Psoas muscle (tissue), 7 donors: ENCODE measurements at regions not wholly inside any gene's neighbourhood (a gene's known extent, or its start where the extent isn't known, plus 50 kb on each side); places are given as distances from the start of the nearest gene placed in this dataset.

Source experiments
- ATAC-seq, 4 donors: fragments of 200-7000 bp; cut with Tn5 transposase; one replicate each; pipeline ENCODE4 v1.9.1; 2020; ENCODE audit warnings: moderate library complexity in 3 of 4, mild to moderate bottlenecking in 2 of 4
- DNase-seq, 2 donors: peaks; one replicate each; pipeline ENCODE4 v3.0.0-alpha.2; 2020
- H3K27ac ChIP-seq: fragments of 200-600 bp; one replicate; pipeline ENCODE4 v1.8.0; 2022
- H3K27me3 ChIP-seq, 3 donors: fragments of 200-600 bp in 1 of 3; one replicate each; pipeline versions ENCODE4 v1.6.1 to v1.8.0; 2013 to 2022; ENCODE audit warnings: low read length in 2 of 3, mild to moderate bottlenecking in 2 of 3, moderate library complexity in 1 of 3; ENCODE audit not compliant: insufficient read depth in 3 of 3
- H3K36me3 ChIP-seq, 2 donors: fragments of 200-600 bp in 1 of 2; one replicate each; pipeline versions ENCODE4 v1.6.1 to v1.8.0; 2013 to 2022; ENCODE audit warnings: low read depth in 1 of 2, mild to moderate bottlenecking in 1 of 2, moderate library complexity in 1 of 2; ENCODE audit not compliant: insufficient read depth in 1 of 2
- H3K4me1 ChIP-seq: fragments of 200-600 bp; one replicate; pipeline ENCODE4 v1.8.0; 2022
- H3K4me3 ChIP-seq: fragments of 200-600 bp; one replicate; pipeline ENCODE4 v1.8.0; 2022; ENCODE audit warnings: mild to moderate bottlenecking
- H3K9me3 ChIP-seq: fragments of 200-600 bp; one replicate; pipeline ENCODE4 v1.8.0; 2022
- CTCF ChIP-seq: fragments of 200-600 bp; IDR thresholded peaks from one replicate; pipeline ENCODE4 v1.8.0; 2022; ENCODE audit warnings: antibody characterized with exemption
- WGBS, 3 donors: extraction: QIAGEN DNeasy Blood & Tissue Kit; methylation state at CpG; one replicate each; pipeline versions ENCODE4 v1.1.6 to v1.1.7; 2013; 5-methylcytosine and 5-hydroxymethylcytosine counted together
- intact Hi-C, 2 donors: fragments of 100-400 bp; cut with DNase I; formaldehyde crosslinking; loops; one replicate each; pipeline versions ENCODE4 v1.11.0 to v1.14.2; 2022
- donor health status: healthy with polysubstance abuse.
- donor health status: DM: no; HTN: no; CAD: no; lungs with moderate emphysema.
- donor health status: Bipolar disorder and iron deficiency.
- donor health status: healthy.
- donor health status: DM: yes; HTN: yes; CAD: no.
- donor health status: DM: no; HTN: no; CAD: no.
- donor health status: DM: yes; HTN: yes; CAD: no.

DNA sequence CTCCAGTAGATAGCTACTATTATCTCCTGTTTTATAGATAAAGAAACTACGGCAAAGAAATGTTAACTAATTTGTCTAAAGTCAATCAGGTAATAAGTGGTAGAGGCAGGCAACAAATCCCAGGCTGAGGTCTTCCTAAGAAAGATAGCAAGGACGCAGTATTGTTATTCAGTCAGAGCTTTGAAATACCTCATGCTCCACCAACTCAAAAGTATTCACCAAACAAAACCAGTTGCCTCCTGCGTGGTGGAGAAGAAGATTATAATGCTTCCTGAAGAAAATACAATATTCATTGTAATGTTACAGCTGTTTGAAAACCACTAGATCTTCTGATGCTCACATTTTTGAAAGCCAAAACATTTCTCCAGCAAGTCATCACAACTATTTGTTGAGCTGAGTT is 138.2 kb upstream of the CNTN4 start:
- TF ChIP-seq CTCF = no peak
- Histone ChIP-seq H3K4me1 (no peaks in the 10 kb centered on the region), H3K36me3 (no peaks in the 10 kb centered on the region), H3K9me3 (no peaks in the 10 kb centered on the region), H3K27ac (no peak overlapping the region), H3K27me3 (no peaks in the 10 kb centered on the region), H3K4me3 (no peak overlapping the region)
- 79 to 83% (median 80%) methylated on average over 3 of the region's 3 CpGs for WGBS, 3 donors
- intact Hi-C loops = no loop called here
- DNase-seq (no peak), ATAC-seq (no peak)

DNA sequence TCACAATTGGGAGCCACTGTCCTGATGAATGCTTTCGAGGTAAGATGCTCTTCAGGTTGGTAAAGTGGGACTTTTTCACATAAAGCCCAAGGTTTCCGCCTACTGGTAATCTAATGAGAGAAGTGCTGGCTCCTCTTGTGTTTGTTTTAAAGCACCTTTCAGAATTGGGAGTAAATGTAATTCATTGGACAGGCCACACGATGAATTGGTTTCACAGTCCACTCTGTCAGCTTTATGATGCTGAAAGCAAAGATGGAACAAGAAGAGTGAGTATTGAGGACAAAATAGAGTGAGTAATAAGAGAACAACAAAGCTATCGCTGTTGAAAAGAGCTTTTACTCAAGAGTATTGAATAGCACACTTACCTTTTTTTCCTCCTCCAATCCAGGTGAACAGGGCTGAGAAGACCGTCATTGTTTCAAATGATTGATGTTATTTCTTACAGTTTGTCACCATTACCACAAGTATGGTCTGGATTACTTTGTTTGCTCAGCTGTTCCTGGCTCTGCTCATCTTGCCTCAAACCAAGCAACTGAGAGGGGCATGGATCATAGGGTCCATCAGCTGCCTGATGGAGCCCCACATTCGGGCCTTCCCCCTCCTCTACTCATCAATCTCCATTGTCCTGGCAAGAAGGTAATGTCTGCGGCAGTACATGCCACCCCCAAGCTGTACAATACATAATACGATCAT is 136.1 kb upstream of the CNTN4 start:
- 63 to 71% (median 67%) methylated on average over 8 of the region's 8 CpGs for WGBS, 3 donors
- no peak for TF ChIP-seq CTCF
- Histone ChIP-seq H3K4me3 (no peak overlapping the region), H3K9me3 (no peaks in the 10 kb centered on the region), H3K27ac (no peak overlapping the region), H3K4me1 (no peaks in the 10 kb centered on the region), H3K27me3 (no peaks in the 10 kb centered on the region), H3K36me3 (no peaks in the 10 kb centered on the region)
- intact Hi-C loops = no loop called here
- DNase-seq (no peak), ATAC-seq (no peak)

DNA sequence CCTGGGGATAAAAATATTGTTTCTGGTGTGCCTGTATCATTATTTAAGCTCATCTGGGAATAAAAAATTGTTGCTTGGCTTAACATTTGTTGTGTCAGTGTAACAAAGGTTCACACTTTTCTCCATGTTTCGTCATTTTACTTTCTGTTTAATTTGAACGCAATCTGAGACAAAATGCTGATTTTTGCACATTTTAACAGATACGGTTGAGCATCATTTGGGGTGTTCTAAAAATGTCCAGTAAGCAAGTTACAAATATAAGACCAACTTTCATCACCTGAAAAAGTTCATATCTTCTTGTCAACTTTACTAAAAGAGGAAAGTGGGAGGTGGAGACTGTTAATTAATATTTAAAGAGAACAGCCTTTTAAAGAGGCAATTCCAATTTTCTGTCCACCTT is 134.8 kb upstream of the CNTN4 start:
- DNase-seq (no peak), ATAC-seq (no peak)
- H3K4me1 ChIP-seq = no peaks in the 10 kb centered on the region
- intact Hi-C loops = no loop called here
- WGBS, 3 donors = 66 to 77% (median 72%) methylated on average over 3 of the region's 3 CpGs
- H3K27ac ChIP-seq = no peak overlapping the region
- no peak for TF ChIP-seq CTCF
- no peaks in the 10 kb centered on the region for H3K9me3 ChIP-seq
- no peaks in the 10 kb centered on the region for H3K36me3 ChIP-seq
- no peaks in the 10 kb centered on the region for H3K27me3 ChIP-seq
- H3K4me3 ChIP-seq = no peak overlapping the region

- no peak for TF ChIP-seq CTCF
- Histone ChIP-seq H3K27me3 (no peaks in the 10 kb centered on the region), H3K27ac (no peak overlapping the region), H3K4me3 (no peak overlapping the region), H3K36me3 (no peaks in the 10 kb centered on the region), H3K4me1 (no peaks in the 10 kb centered on the region), H3K9me3 (no peaks in the 10 kb centered on the region)
- intact Hi-C loops = no loop called here
- DNase-seq = no peak
- ATAC-seq = no peak
- WGBS, 3 donors = 48 to 59% (median 50%) methylated on average over 2 of the region's 2 CpGs
Measured at GRCh38 chr3:1967525-1967924, 131.1 kb upstream of the CNTN4 start.

- Histone ChIP-seq H3K27ac (no peak overlapping the region), H3K4me1 (no peaks in the 10 kb centered on the region), H3K9me3 (no peaks in the 10 kb centered on the region), H3K27me3 (no peaks in the 10 kb centered on the region), H3K36me3 (no peaks in the 10 kb centered on the region), H3K4me3 (no peak overlapping the region)
- intact Hi-C loops = no loop called here
- TF ChIP-seq CTCF = no peak
- 10 to 15% (median 13%) methylated on average over 2 of the region's 2 CpGs for WGBS, 3 donors
- ATAC-seq (no peak), DNase-seq (no peak)
Measured at GRCh38 chr3:1969281-1969680, 129.4 kb upstream of the CNTN4 start.
